Transverse colon (tissue), 4 donors: ENCODE measurements at regions not wholly inside any gene's neighbourhood (a gene's known extent, or its start where the extent isn't known, plus 50 kb on each side); places are given as distances from the start of the nearest gene placed in this dataset.

ENCODE experiments used
- EP300 ChIP-seq: sonication (generic); formaldehyde crosslinking; IDR thresholded peaks from one replicate; pipeline ENCODE4 v1.6.1; 2017; ENCODE audit warnings: antibody characterized with exemption, low read depth
- POLR2AphosphoS5 ChIP-seq, 3 donors: sonication (generic); formaldehyde crosslinking; IDR thresholded peaks; one replicate each; pipeline ENCODE4 v1.6.1; 2016; ENCODE audit warnings: antibody characterized with exemption in 3 of 3
- TF ChIP-seq, protein P1 (sequence below), 5 experiments: fragments of 200-600 bp in 3 of 5; fragments of 450-650 bp in 2 of 5; sonication (generic) in 3 of 5; IDR thresholded peaks; 1 replicate in 2 of 5; 2 replicates in 3 of 5; pipeline ENCODE4 v1.5.1; 2016 to 2017; ENCODE audit warnings: antibody characterized with exemption in 5 of 5, inconsistent platforms in 3 of 5, mild to moderate bottlenecking in 2 of 5, moderate library complexity in 1 of 5

DNA sequence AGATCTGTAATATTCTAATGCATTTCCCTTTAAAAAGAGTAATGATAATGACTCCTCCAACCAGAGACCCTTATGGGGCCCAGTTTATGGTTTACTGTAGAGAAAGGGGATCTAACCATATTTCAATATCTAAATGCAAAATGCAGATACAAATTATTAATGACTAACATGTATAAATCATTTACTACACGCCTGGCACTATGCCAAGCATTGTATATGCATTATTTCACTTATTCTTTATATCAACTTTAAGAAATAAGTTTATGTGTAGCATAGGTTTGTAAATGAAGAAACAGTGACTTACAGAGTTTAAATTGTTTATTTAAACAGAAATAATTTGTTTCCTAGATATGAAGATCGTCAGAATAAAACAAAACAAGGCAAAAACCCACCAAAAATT is 86.2 kb upstream of the SCEL start:
- TF ChIP-seq, protein P1, sequence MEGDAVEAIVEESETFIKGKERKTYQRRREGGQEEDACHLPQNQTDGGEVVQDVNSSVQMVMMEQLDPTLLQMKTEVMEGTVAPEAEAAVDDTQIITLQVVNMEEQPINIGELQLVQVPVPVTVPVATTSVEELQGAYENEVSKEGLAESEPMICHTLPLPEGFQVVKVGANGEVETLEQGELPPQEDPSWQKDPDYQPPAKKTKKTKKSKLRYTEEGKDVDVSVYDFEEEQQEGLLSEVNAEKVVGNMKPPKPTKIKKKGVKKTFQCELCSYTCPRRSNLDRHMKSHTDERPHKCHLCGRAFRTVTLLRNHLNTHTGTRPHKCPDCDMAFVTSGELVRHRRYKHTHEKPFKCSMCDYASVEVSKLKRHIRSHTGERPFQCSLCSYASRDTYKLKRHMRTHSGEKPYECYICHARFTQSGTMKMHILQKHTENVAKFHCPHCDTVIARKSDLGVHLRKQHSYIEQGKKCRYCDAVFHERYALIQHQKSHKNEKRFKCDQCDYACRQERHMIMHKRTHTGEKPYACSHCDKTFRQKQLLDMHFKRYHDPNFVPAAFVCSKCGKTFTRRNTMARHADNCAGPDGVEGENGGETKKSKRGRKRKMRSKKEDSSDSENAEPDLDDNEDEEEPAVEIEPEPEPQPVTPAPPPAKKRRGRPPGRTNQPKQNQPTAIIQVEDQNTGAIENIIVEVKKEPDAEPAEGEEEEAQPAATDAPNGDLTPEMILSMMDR (IDR thresholded peaks at IDR 0.05): no peak
- TF ChIP-seq EP300: no peak
- TF ChIP-seq POLR2AphosphoS5 (IDR thresholded peaks at IDR 0.05): no peak
